Islet precursor cell (in vitro differentiated cells): ENCODE measurements at regions not wholly inside any gene's neighbourhood (a gene's known extent, or its start where the extent isn't known, plus 50 kb on each side); places are given as distances from the start of the nearest gene placed in this dataset.

ENCODE experiments used
- DNase-seq: peaks from one replicate; pipeline ENCODE4 v3.0.0-alpha.2; 2018

- no peak for DNase-seq
Observed at GRCh38 chr10:4475827-4476490, 350.0 kb upstream of the AKR1E2 start.

DNA sequence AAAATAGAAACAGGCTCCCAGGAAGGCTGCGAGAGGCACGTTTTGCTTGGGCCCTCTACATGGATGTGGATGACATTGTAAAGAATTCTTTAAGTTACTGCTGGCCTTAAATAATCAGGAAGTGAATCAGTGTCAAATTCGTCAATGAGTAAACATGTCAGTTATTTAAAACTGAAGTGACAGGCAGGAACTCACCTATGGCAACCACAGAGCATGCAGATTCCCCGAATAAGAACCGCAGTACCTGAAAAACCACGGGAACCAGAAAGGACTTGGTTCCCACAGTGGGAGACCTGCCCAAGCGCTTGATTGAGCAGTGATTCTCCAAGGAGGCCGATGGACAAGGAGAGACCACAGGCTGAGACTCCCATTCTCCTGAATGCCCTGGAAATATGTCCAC is 351.2 kb upstream of the AKR1E2 start:
- DNase-seq: peak; percentile 82

GRCh38 chr10:4473977-4474376 is 352.0 kb upstream of the AKR1E2 start:
- DNase-seq: peak; percentile 61

GRCh38 chr10:4472190-4472904 is 353.7 kb upstream of the AKR1E2 start:
- no peak for DNase-seq

- DNase-seq: no peak
Observed at GRCh38 chr10:4470231-4470835, 355.7 kb upstream of the AKR1E2 start.

DNA sequence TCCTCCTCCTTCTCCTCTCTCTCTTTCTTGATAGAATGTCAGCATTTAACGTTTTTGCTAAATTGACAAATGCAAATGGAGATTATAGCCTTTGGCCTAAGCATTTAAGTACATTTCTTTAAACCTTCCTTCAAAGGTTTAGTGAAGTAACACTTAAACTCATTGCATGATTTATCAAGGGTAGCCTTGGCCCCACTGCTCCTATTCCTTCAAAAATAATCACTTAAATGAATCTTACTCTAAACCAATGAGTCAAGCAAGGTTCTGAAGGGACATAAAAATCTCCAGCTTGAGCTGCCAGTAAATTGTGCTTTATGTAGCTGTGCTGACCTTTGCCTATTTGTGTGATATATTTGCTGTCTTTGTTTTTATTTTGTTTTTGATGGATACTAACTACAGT is 358.5 kb upstream of the AKR1E2 start:
- no peak for DNase-seq

DNA sequence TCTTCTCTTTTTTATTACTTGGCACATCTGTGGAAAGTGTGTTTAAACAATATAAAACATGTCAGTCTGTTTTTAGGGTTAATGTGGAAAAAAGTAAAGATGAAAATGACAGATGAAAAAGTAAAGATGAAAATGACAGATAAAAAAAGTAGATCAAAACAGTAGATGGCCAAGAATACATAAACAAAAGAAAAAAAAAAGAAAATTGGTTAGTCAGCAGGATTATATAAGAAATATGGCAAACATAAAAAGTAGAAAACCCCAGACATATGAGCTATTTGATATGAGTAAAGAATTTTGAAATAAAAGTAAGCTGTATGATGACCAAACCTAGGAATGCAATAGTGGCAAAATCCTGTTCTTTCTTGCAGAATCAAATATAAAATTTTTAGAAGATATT is 365.7 kb upstream of the AKR1E2 start:
- DNase-seq: no peak

DNA sequence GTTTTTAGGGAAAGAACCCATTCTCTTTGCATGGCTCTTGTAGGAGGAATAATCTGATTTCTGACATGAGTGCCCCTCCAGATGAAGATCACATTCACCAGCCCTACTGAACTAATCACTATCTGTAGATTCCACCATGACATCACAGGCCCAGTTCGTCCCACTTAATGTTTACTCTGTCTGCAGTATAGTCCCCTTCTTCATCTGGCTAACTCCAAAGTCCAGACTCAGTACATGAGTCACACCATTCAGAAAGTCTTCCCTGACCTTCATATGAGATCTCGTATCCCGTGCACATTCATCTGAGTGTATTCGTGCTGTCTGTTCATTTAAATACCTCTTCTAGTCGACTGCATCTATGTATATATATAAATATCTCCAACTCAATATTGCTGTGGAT is 366.5 kb upstream of the AKR1E2 start:
- peak; percentile 76 for DNase-seq

- no peak for DNase-seq
Observed at GRCh38 chr10:4457597-4457996, 368.4 kb upstream of the AKR1E2 start.

GRCh38 chr10:4456776-4457175 is 369.2 kb upstream of the AKR1E2 start:
- DNase-seq: no peak

GRCh38 chr10:4456279-4456678 is 369.7 kb upstream of the AKR1E2 start:
- DNase-seq: no peak

DNA sequence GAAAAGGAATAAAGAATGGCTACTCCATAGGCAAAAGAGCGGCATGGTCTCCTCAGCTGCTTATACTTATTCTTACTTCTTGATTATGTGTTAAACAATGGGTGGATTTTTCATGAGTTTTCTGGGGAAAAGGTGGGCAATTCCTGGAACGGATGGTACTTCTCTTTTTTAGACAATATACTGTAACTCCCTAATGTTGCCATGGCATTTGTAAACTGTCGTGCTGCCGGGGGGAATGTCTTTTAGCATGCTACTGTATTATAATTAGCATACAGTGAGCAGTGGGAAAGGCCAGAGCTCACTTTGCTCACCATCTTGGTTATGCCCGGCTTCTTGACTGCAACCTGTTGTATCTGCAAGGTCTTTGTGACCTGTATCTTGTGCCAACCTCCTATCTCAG is 372.1 kb upstream of the AKR1E2 start:
- DNase-seq: no peak

GRCh38 chr10:4453276-4453675 is 372.7 kb upstream of the AKR1E2 start:
- no peak for DNase-seq

GRCh38 chr10:4450981-4451908 is 374.8 kb upstream of the AKR1E2 start:
- peak; percentile 70 for DNase-seq

- DNase-seq: no peak
Observed at GRCh38 chr10:4450169-4450568, 375.8 kb upstream of the AKR1E2 start.

GRCh38 chr10:4448030-4448429 is 378.0 kb upstream of the AKR1E2 start:
- no peak for DNase-seq

GRCh38 chr10:4443419-4443818 is 382.6 kb upstream of the AKR1E2 start:
- DNase-seq: no peak

- no peak for DNase-seq
Observed at GRCh38 chr10:4442296-4442695, 383.7 kb upstream of the AKR1E2 start.

GRCh38 chr10:4440260-4440659 is 385.7 kb upstream of the AKR1E2 start:
- no peak for DNase-seq

DNA sequence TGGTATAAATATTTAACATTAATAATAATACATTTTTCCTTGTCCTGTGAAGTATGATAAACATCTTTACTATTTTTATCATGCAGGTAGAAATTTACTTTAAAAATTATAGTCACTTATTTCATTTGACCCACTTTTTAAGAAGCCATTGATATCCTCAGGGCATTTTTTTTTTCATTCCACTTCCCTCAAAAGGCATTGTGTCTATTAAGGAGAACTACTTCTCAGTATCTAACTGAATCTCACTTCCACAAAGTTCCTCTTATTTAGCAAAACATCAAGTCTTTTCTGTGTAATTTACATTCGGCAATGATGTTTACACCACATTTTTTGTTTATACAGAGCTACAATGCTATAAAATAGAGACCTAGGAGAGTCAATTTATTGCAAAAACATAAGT is 388.2 kb upstream of the AKR1E2 start:
- DNase-seq: no peak

GRCh38 chr10:4437061-4437460 is 388.9 kb upstream of the AKR1E2 start:
- DNase-seq: no peak

DNA sequence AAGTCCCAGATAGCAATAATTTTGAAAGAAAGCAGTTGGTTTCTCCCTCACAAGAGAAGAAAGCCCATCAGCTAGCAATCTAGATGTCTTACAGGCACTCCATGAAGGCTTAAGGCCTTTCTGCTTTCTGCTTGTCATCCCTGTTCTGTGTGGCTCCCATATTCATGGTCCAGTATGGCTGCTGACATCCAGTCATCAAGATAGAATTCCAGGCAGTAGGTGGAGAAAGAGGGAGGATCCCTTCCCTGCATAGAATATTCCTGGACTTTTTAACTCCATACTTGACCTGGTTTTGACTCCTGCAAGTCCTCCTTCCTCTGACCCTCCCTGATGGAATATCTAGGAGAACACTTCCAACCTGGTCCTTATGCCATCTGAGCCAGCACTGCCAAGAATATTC is 389.9 kb upstream of the AKR1E2 start:
- no peak for DNase-seq

GRCh38 chr10:4434516-4435071 is 391.4 kb upstream of the AKR1E2 start:
- DNase-seq: no peak
